Transverse colon (tissue), 4 donors: ENCODE measurements at regions not wholly inside any gene's neighbourhood (a gene's known extent, or its start where the extent isn't known, plus 50 kb on each side); places are given as distances from the start of the nearest gene placed in this dataset.
"Not testable (repeated sequence)": the region's sequence is repeated elsewhere in the genome, so short reads cannot be mapped to it uniquely, and the experiment has no call there.

Experiments used
- DNase-seq: peaks from one replicate; pipeline ENCODE4 v3.0.0-alpha.2; 2019
- H3K27ac ChIP-seq, 4 donors: fragments of 200-600 bp; sonication (generic); 2 replicates each; pipeline ENCODE4 v1.5.1; 2016 to 2018; ENCODE audit warnings: inconsistent platforms in 4 of 4
- H3K27me3 ChIP-seq: fragments of 200-600 bp; sonication (generic); 2 replicates; pipeline ENCODE4 v1.5.1; 2017; ENCODE audit warnings: inconsistent platforms
- H3K36me3 ChIP-seq, 4 donors: fragments of 200-600 bp; sonication (generic); 2 replicates each; pipeline ENCODE4 v1.5.1; 2017 to 2019; ENCODE audit warnings: inconsistent platforms in 4 of 4
- H3K4me1 ChIP-seq, 4 donors: fragments of 200-600 bp; sonication (generic); 2 replicates each; pipeline ENCODE4 v1.5.1; 2017 to 2020; ENCODE audit warnings: inconsistent platforms in 4 of 4
- H3K4me3 ChIP-seq, 4 donors: fragments of 200-600 bp; sonication (generic); 1 replicate in 1 of 4; 2 replicates in 3 of 4; pipeline versions ENCODE4 v1.5.1 to v1.6.1; 2017 to 2019; ENCODE audit warnings: inconsistent platforms in 4 of 4
- H3K9me3 ChIP-seq, 2 donors: fragments of 200-600 bp; sonication (generic); 2 replicates each; pipeline ENCODE4 v1.5.1; 2017 to 2019; ENCODE audit warnings: inconsistent platforms in 2 of 2
- EP300 ChIP-seq: sonication (generic); formaldehyde crosslinking; IDR thresholded peaks from one replicate; pipeline ENCODE4 v1.6.1; 2017; ENCODE audit warnings: antibody characterized with exemption, low read depth
- POLR2A ChIP-seq: fragments of 450-650 bp; IDR thresholded peaks from one replicate; pipeline ENCODE4 v1.6.1; 2016; ENCODE audit warnings: antibody characterized with exemption, mild to moderate bottlenecking, moderate library complexity
- POLR2AphosphoS5 ChIP-seq, 3 donors: sonication (generic); formaldehyde crosslinking; IDR thresholded peaks; one replicate each; pipeline ENCODE4 v1.6.1; 2016; ENCODE audit warnings: antibody characterized with exemption in 3 of 3
- WGBS, 2 donors: methylation state at CpG; one replicate each; pipeline ENCODE4 v1.1.5; 2018; ENCODE audit warnings: low coverage in 1 of 2; 5-methylcytosine and 5-hydroxymethylcytosine counted together
- in situ Hi-C, 4 donors: fragments of 200-750 bp; cut with MboI; loops; one replicate each; pipeline versions ENCODE4 v1.15.0 to v1.15.1; 2017; ENCODE audit warnings: low sequenced_read_pairs in 3 of 4, low pct_ligation_motif_present in 1 of 4, low pct_unique_long_range_greater_than_20kb in 1 of 4
- intact Hi-C: fragments of 100-400 bp; cut with DNase I; formaldehyde crosslinking; loops from one replicate; pipeline ENCODE4 v1.15.1; 2023; ENCODE audit warnings: low total_unique reads
- TF ChIP-seq, protein P1 (sequence below), 5 experiments: fragments of 200-600 bp in 3 of 5; fragments of 450-650 bp in 2 of 5; sonication (generic) in 3 of 5; IDR thresholded peaks; 1 replicate in 2 of 5; 2 replicates in 3 of 5; pipeline ENCODE4 v1.5.1; 2016 to 2017; ENCODE audit warnings: antibody characterized with exemption in 5 of 5, inconsistent platforms in 3 of 5, mild to moderate bottlenecking in 2 of 5, moderate library complexity in 1 of 5

DNA sequence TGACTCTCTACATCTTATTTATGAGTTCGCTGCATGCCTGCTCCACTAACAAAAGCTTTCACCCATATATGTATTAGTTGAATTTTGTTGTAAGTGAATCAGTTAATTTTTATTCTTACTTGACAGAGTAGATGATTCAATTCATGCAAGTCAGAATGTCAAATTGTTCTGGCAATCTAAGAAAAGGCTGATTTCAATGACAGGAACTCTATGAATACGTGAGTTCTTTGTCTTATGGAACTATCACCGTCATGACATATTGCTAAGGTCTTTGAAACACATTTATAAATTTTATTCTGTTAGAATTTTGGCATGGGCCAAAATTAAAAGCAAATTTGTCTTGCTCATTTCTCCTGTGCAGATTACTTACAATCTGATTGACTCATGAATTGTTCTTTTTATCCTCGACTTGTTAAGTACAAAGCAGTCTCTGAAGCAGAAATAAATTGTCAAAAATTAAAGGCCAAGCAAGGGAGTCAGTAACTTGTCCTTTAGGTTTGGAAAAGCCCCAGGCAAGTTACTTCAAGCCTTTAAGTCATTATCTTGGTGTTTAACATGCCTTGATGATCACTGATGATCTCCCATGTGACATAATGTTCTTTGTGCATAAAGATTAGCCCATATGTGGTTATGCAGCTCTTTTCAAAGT lies 89.0 kb upstream of the GC start:
- no peaks in the 10 kb centered on the region for H3K36me3 ChIP-seq
- DNase-seq: no peak
- in situ Hi-C loops: no loop called here
- no peaks in the 10 kb centered on the region for H3K27me3 ChIP-seq
- no peak overlapping the region for H3K27ac ChIP-seq
- intact Hi-C loops: no loop called here
- TF ChIP-seq EP300 (no peak), POLR2AphosphoS5 (IDR thresholded peaks at IDR 0.05) (no peak), POLR2A (no peak)
- TF ChIP-seq, protein P1, sequence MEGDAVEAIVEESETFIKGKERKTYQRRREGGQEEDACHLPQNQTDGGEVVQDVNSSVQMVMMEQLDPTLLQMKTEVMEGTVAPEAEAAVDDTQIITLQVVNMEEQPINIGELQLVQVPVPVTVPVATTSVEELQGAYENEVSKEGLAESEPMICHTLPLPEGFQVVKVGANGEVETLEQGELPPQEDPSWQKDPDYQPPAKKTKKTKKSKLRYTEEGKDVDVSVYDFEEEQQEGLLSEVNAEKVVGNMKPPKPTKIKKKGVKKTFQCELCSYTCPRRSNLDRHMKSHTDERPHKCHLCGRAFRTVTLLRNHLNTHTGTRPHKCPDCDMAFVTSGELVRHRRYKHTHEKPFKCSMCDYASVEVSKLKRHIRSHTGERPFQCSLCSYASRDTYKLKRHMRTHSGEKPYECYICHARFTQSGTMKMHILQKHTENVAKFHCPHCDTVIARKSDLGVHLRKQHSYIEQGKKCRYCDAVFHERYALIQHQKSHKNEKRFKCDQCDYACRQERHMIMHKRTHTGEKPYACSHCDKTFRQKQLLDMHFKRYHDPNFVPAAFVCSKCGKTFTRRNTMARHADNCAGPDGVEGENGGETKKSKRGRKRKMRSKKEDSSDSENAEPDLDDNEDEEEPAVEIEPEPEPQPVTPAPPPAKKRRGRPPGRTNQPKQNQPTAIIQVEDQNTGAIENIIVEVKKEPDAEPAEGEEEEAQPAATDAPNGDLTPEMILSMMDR (IDR thresholded peaks at IDR 0.05): no peak
- WGBS, 2 donors: 81 to 90% methylated on average over 4 of the region's 4 CpGs
- no peak overlapping the region for H3K4me3 ChIP-seq
- H3K4me1 ChIP-seq: peaks cover 0 to 3% (median 0%) of the 10 kb centered on the region in 4 donors
- no peaks in the 10 kb centered on the region for H3K9me3 ChIP-seq

- Histone ChIP-seq H3K36me3 (no peaks in the 10 kb centered on the region), H3K4me3 (no peak overlapping the region), H3K4me1 (no peaks in the 10 kb centered on the region), H3K27me3 (no peaks in the 10 kb centered on the region), H3K27ac (no peak overlapping the region), H3K9me3 (no peaks in the 10 kb centered on the region)
- DNase-seq: no peak
- in situ Hi-C loops: no loop called here
- WGBS, 2 donors: 64 to 83% methylated on average over 2 of the region's 2 CpGs
- intact Hi-C loops: no loop called here
- TF ChIP-seq POLR2A: no peak
- TF ChIP-seq EP300: no peak
- no peak for TF ChIP-seq POLR2AphosphoS5 (IDR thresholded peaks at IDR 0.05)
- TF ChIP-seq, protein P1 (IDR thresholded peaks at IDR 0.05): no peak
Measured at GRCh38 chr4:71878376-71878775, 94.5 kb upstream of the GC start.

DNA sequence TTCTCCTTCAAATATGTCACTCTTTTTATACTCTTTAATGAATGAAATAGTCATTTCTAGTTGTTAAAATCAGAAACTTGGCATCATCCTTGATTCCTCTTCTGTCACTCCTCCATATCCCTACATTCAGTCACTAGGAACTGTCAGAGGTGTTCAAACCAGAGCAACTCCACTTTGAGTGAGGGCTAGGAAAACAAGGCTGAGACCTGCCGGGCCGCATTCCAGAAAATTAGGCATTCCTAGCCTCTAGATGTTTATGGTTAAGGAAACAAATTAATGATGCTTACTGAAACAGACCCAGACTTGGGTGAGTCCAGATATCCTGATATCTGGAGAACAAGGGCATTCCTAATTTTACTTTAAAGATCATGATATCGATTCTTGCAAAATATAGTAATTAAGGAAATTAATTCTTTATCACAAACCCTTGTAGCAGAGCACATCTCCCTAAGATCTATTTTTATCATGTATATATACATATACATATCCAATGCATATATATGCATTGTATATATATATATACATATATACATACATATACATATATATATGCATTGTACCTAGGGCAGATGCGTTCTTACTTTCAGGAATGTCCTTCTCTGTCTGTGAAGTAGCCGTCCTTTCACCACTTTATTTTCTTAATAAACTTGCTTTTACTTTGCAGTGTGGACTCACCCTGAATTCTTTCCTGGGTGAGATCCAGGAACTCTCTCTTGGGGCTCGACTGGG lies 98.4 kb upstream of the GC start:
- TF ChIP-seq POLR2A: no peak
- TF ChIP-seq EP300: no peak
- TF ChIP-seq, protein P1 (IDR thresholded peaks at IDR 0.05): no peak
- no peak for TF ChIP-seq POLR2AphosphoS5 (IDR thresholded peaks at IDR 0.05)
- no peaks in the 10 kb centered on the region for H3K9me3 ChIP-seq
- in situ Hi-C loops (no loop called here), intact Hi-C loops (no loop called here)
- no peak overlapping the region for H3K4me3 ChIP-seq
- H3K27ac ChIP-seq: no peak overlapping the region
- no peaks in the 10 kb centered on the region for H3K27me3 ChIP-seq
- DNase-seq: no peak
- H3K4me1 ChIP-seq: no peaks in the 10 kb centered on the region
- WGBS, 2 donors: 73 to 78% methylated on average over 6 of the region's 6 CpGs
- no peaks in the 10 kb centered on the region for H3K36me3 ChIP-seq

DNA sequence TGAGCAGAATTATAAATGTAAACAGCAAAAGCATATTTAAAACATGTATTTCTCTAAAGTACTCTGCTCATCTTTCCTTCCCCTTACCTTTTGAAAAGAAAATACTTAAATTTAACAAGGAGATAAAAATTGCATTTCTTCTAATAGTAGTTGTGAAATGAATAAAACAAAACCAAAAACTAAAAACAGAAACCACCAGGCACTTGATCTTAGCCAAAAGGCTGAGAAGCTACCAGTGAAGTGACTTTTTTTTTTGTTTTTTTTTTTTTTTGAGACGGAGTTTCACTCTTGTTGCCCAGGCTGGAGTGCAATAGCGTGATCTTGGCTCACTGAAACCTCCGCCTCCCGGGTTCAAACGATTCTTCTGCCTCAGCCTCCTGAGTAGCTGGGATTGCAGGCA lies 116.5 kb upstream of the GC start:
- H3K4me1 ChIP-seq, H3K4me3 ChIP-seq, H3K36me3 ChIP-seq, H3K27me3 ChIP-seq, intact Hi-C loops, H3K9me3 ChIP-seq, DNase-seq, H3K27ac ChIP-seq, in situ Hi-C loops: not testable (repeated sequence)
- 82% methylated on average over 5 of the region's 5 CpGs; no CpG with 5 or more reads in 1 of the 2 donors for WGBS, 2 donors

DNA sequence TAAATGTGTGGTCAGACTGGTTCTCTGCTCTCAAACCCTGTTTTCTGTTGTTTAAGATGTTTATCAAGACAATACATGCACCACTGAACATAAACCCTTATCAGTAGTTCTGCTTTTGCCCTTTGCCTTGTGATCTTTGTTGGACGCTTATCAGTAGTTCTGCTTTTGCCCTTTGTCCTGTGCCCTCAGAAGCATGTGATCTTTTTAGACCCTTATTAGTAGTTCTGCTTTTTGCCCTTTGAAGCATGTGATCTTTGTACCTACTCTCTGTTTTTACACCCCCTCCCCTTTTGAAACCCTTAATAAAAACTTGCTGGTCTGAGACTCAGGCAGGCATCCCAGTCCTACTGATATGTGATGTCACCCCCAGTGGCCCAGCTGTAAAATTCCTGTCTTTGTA lies 121.7 kb upstream of the GC start:
- H3K9me3 ChIP-seq, H3K27me3 ChIP-seq, H3K4me1 ChIP-seq, H3K36me3 ChIP-seq, H3K4me3 ChIP-seq, H3K27ac ChIP-seq, intact Hi-C loops, in situ Hi-C loops, DNase-seq: not testable (repeated sequence)
- 68 to 100% methylated on average over 1 of the region's 1 CpG for WGBS, 2 donors
